NT2/D1 (cell line): ENCODE measurements at regions not wholly inside any gene's neighbourhood (a gene's known extent, or its start where the extent isn't known, plus 50 kb on each side); places are given as distances from the start of the nearest gene placed in this dataset.

ENCODE experiments used
- YY1 ChIP-seq: IDR thresholded peaks from 2 replicates; pipeline ENCODE4 v1.6.1; 2011; ENCODE audit not compliant: insufficient read length, insufficient read depth
- ZNF274 ChIP-seq: IDR thresholded peaks from 2 replicates; pipeline ENCODE4 v1.6.1; 2011; ENCODE audit warnings: mild to moderate bottlenecking, low read depth, low read length

DNA sequence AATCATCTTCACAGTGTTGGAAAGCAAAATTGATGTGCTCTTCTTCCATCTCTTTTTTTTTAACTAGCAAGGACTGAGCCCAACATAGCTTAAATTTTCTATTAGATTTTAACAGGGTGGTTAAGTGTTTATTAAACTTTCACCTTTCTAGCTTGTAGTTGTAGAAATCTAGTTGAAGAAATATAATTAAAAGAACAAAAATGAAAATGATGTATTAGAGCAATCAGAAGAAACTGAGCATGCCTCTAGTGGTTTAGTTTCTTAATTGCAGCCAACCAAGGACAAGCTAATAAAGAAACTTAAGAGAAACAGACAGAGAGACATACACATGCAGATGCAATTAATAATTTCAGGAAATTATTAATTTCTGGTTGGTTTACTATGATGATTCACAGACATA, 673.0 kb upstream of the LMO3 start:
- TF ChIP-seq YY1, result no peak
- no peak for TF ChIP-seq ZNF274
